Suppressor macrophage (primary cell): ENCODE measurements at regions not wholly inside any gene's neighbourhood (a gene's known extent, or its start where the extent isn't known, plus 50 kb on each side); places are given as distances from the start of the nearest gene placed in this dataset.

ENCODE experiments used
- DNase-seq, 4 experiments: peaks; one replicate each; pipeline ENCODE4 v3.0.0-alpha.2; 2020 to 2022

- DNase-seq: no peak
Measured at GRCh38 chrX:10085223-10085622, 71.6 kb upstream of the CLCN4 start.

DNA sequence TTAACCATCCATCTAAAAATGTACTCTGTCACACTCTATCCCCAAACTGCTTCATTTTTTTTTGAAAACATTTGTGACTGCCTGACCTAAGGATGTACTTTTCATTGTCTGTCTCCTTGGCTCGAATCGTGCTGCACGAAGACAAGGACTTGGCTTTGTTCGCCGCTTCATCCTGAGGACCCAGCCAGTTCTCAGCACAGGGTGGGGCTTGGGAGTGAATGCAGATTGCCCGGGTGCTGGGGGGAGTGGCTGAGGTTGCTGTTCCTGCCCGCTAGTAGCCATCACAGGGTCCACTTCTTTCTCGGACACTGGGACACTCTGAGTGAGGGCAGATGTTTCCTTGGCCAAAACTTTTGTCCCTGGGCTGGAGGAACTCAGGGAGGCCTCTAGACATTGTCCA lies 70.1 kb upstream of the CLCN4 start:
- DNase-seq: no peak

DNA sequence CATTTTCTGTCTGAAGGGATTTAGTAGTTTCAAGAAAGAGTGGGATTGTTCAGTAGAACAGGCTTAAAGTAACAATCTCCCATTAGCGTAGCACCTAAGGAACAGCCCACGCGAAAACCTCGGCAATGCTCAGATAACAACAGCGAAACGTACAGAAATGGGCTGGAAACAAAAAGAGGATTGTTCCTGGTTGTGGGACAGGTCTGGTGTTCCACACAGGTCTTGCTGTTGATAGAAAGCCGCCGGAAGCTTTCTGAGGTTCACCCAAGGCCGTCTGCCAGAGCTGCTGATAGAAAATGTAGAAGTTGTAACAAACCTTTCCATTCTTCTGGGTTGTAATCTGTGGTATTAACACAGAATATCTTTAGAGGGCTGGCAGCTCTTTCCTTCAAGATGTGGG lies 69.4 kb upstream of the CLCN4 start:
- no peak for DNase-seq

DNA sequence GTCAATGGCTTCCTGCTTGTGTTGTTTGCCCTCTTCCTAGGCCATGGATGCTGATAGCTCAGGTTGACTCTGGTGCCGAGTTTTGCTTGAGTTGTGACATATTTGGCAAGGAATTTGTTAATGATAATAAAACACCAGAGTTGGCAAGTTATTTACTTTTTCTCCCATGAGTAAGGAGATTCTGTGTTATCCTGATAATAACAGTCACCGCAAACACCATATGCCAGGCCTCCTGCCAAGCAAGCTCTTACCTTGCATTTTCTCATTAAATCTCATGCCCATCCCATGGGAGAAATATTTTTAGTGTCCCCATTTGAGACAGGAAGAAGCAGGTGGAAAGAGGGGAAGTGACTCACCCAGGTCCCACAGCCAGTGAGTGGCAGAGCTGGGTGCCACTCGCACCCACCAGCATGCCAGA lies 67.4 kb upstream of the CLCN4 start:
- no peak for DNase-seq

DNA sequence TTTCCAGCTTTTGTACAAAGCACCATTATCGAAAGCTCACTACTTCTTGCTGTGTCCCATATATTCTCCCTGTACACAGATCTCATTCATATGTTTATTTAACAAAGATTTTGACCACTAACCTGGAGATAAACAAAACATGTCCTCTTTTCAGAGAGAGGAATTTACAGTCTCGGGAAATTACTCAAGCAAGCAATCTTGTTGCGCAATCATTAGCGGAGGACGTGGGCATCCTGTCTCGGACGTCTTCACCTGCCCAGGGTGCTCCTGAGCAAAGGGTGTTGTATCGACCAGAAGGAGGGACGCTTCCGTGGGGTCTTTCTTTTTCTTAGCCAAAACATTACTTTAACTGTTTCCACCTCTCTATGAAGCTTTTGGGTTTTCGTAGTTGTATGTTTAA lies 66.5 kb upstream of the CLCN4 start:
- peak in 2 of 4 experiments; percentile 21 to 33 for DNase-seq

DNA sequence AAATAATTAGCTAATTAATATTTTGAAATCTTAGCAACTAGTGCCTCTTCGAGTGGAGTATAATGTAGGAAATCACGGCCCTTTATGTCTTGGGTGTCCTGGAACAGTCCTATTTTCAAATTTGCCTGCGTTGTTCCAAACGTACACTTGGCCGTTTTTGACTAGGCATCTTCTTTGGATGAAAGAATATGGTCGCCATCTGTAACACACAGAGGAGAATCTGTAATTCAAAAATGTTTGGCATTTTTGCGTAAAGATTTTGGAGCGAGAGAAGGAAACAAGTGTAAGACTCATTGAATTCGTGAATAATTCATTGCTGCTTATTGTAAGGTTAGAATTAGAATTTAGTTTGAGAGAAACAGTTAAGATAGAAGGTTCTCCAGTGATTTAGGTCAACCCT lies 61.5 kb upstream of the CLCN4 start:
- DNase-seq: no peak

GRCh38 chrX:10095698-10096432 lies 60.9 kb upstream of the CLCN4 start:
- no peak for DNase-seq

DNA sequence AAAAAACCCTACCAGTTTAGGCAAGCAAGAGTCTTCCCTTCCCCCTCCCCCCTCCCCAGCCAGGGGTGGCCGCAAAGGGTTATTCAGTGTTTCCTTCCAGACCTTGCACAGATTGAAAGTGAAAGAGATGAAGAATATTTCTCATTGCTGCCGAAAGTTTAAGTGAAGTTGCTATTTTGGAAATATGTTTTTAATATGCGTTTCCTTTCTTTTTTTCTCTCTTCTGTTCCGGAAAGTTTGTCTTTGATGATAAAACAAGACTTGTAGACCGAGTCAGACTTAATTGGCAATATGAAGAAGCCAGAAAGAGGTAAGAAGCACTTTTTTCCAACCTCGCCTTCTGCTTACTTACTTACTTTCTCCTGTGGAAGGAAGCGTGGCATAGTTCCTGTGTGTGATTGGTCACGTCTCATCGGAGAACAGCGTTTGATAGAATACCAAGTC lies 58.5 kb upstream of the CLCN4 start:
- DNase-seq: peak in 1 of 4 experiments; percentile 40

DNA sequence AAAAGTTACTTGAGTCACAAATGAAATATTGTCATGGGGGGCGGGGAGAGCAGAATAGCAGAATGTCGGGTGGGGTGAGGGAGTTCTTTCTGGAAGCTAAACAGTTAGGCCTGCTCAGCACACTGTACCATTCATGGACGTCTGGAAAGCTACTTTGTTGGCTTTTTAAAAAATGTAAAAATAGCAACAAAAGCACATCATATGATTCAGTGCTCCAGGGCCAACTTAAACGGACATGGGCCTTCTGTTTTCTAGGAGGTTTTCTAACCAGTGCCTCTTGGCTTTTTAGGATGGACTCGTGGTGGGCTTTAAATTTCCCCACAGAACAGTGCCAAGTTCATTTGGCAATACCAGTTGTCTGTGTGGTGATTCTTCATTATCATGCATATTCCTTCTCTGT lies 57.4 kb upstream of the CLCN4 start:
- DNase-seq: no peak

GRCh38 chrX:10101269-10101668 lies 55.5 kb upstream of the CLCN4 start:
- no peak for DNase-seq

- DNase-seq: no peak
Measured at GRCh38 chrX:10102046-10102704, 54.6 kb upstream of the CLCN4 start.

GRCh38 chrX:10103023-10103422 lies 53.8 kb upstream of the CLCN4 start:
- peak in 1 of 4 experiments; percentile 36 for DNase-seq

GRCh38 chrX:10104958-10105658 lies 51.7 kb upstream of the CLCN4 start:
- no peak for DNase-seq

DNA sequence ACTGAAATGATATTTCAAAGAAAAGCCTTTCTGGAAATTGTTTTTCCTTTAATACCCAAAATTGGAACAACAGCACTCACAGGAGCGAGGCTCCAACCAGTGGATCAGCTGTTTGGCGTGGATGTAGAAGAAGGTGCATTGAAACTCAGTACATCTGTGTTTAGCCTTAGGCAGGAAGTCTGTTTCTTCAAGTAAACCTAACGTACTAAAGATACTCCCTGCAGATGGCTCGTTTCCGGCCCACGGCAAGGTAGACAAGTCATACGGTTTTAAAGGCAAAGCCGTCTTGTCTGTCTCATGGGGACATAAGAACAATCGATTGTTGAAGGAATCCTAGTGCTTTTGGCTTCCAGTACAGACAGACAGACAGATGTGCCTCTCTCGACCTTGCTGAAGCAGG lies 50.0 kb upstream of the CLCN4 start:
- DNase-seq: no peak
